IMR-90 (cell line): ENCODE measurements at regions not wholly inside any gene's neighbourhood (a gene's known extent, or its start where the extent isn't known, plus 50 kb on each side); places are given as distances from the start of the nearest gene placed in this dataset.

Experiments
- ATAC-seq: fragments of 200-7000 bp; cut with Tn5 transposase; 2 replicates; pipeline ENCODE4 v1.9.1; 2020; ENCODE audit warnings: low read depth, mild to moderate bottlenecking, moderate library complexity
- BruUV-seq: library from RNA; stranded (reverse); fragments of 400-500 nt; replicated peaks from 2 replicates; lab custom pipeline; 2021; lab: Mats Ljungman, UMichigan
- CTCF ChIA-PET: fragments of 300-600 bp; formaldehyde crosslinking; extraction: SDS; loops from one replicate; lab custom pipeline; 2021; ENCODE audit warnings: antibody characterized with exemption; lab: Yijun Ruan, JAX
- POLR2A ChIA-PET: fragments of 300-600 bp; sonication (Branson Sonifier 250); formaldehyde crosslinking; loops from one replicate; lab custom pipeline; 2022; ENCODE audit warnings: antibody characterized with exemption; ENCODE audit not compliant: unreplicated experiment; lab: Charles Lee
- DNase-seq: peaks from one replicate; pipeline ENCODE4 v3.0.0; 2013
- H2AFZ ChIP-seq: replicated peaks from 2 replicates; pipeline ENCODE3; 2013; ENCODE audit warnings: low read length, mild to moderate bottlenecking; ENCODE audit not compliant: poor library complexity
- H2AK5ac ChIP-seq: 2 replicates; pipeline ENCODE4 v1.6.1; 2013; ENCODE audit warnings: low read depth, low read length, inconsistent platforms
- H2AK9ac ChIP-seq: replicated peaks from 2 replicates; pipeline ENCODE3; 2013; ENCODE audit warnings: mild to moderate bottlenecking, low read depth, low read length, moderate library complexity; ENCODE audit not compliant: poor library complexity
- H2BK120ac ChIP-seq: 2 replicates; pipeline ENCODE4 v1.6.1; 2013; ENCODE audit warnings: low read depth, low read length, inconsistent platforms
- H2BK15ac ChIP-seq: 3 replicates; pipeline ENCODE4 v1.6.1; 2013; ENCODE audit warnings: low read depth, low read length, inconsistent platforms
- H2BK20ac ChIP-seq: 2 replicates; pipeline ENCODE4 v1.6.1; 2013; ENCODE audit warnings: low read depth, mild to moderate bottlenecking, inconsistent platforms, low read length, moderate library complexity
- H2BK5ac ChIP-seq: 2 replicates; pipeline ENCODE4 v1.6.1; 2013; ENCODE audit warnings: mild to moderate bottlenecking, low read depth, low read length, inconsistent platforms; ENCODE audit not compliant: poor library complexity, severe bottlenecking
- H3K14ac ChIP-seq: replicated peaks from 2 replicates; pipeline ENCODE4 v1.6.1; 2013; ENCODE audit warnings: low read depth, low read length, inconsistent platforms
- H3K18ac ChIP-seq: 2 replicates; pipeline ENCODE4 v1.6.1; 2013; ENCODE audit warnings: low read depth, low read length, control low read depth
- H3K23ac ChIP-seq: 2 replicates; pipeline ENCODE4 v1.6.1; 2013; ENCODE audit warnings: low read depth, low read length, inconsistent platforms
- H3K27ac ChIP-seq: 2 replicates; pipeline ENCODE4 v1.5.1; 2013; ENCODE audit warnings: mild to moderate bottlenecking, control low read depth, low read length; ENCODE audit not compliant: insufficient read depth
- H3K27me3 ChIP-seq: 2 replicates; pipeline ENCODE4 v1.6.1; 2013; ENCODE audit warnings: low read length; ENCODE audit not compliant: control insufficient read depth, insufficient read depth
- H3K36me3 ChIP-seq: 2 replicates; pipeline ENCODE4 v1.6.1; 2013; ENCODE audit warnings: low read length, mixed read lengths; ENCODE audit not compliant: control insufficient read depth, insufficient read depth
- H3K4ac ChIP-seq: 2 replicates; pipeline ENCODE4 v1.6.1; 2013; ENCODE audit warnings: low read depth, low read length, inconsistent platforms
- H3K4me1 ChIP-seq: 2 replicates; pipeline ENCODE4 v1.6.1; 2013; ENCODE audit warnings: low read length, mixed read lengths; ENCODE audit not compliant: control insufficient read depth, insufficient read depth
- H3K4me2 ChIP-seq: 2 replicates; pipeline ENCODE4 v1.6.1; 2013; ENCODE audit warnings: low read depth, mild to moderate bottlenecking, control low read depth, low read length, moderate library complexity
- H3K4me3 ChIP-seq: 2 replicates; pipeline ENCODE4 v1.5.1; 2013; ENCODE audit warnings: low read depth, mild to moderate bottlenecking, control low read depth, low read length, moderate library complexity; ENCODE audit not compliant: insufficient read depth
- H3K56ac ChIP-seq: 2 replicates; pipeline ENCODE4 v1.6.1; 2013; ENCODE audit warnings: low read length, inconsistent platforms; ENCODE audit not compliant: insufficient read depth; ENCODE audit errors: extremely low read depth
- H3K79me1 ChIP-seq, 2 experiments: 2 replicates each; pipeline ENCODE4 v1.6.1; 2013; ENCODE audit warnings: low read length in 2 of 2, inconsistent platforms in 1 of 2, low read depth in 1 of 2
- H3K9ac ChIP-seq: 2 replicates; pipeline ENCODE4 v1.6.1; 2013; ENCODE audit warnings: low read depth, low read length, control low read depth
- H3K9me1 ChIP-seq: 2 replicates; pipeline ENCODE4 v1.6.1; 2013; ENCODE audit warnings: low read length, inconsistent platforms; ENCODE audit not compliant: insufficient read depth
- H3K9me3 ChIP-seq: 2 replicates; pipeline ENCODE4 v1.6.1; 2013; ENCODE audit warnings: low read length; ENCODE audit not compliant: control insufficient read depth, insufficient read depth
- H4K20me1 ChIP-seq: 2 replicates; pipeline ENCODE4 v1.6.1; 2013; ENCODE audit warnings: low read length, inconsistent platforms; ENCODE audit not compliant: insufficient read depth
- H4K5ac ChIP-seq: 2 replicates; pipeline ENCODE4 v1.6.1; 2013; ENCODE audit warnings: mild to moderate bottlenecking, low read depth, low read length, control low read depth
- H4K8ac ChIP-seq, 2 experiments: 2 replicates each; pipeline ENCODE4 v1.6.1; 2013; ENCODE audit warnings: low read depth in 2 of 2, low read length in 2 of 2, control low read depth in 1 of 2, inconsistent platforms in 1 of 2
- H4K91ac ChIP-seq: 2 replicates; pipeline ENCODE4 v1.6.1; 2013; ENCODE audit warnings: low read depth, low read length, inconsistent platforms; ENCODE audit not compliant: insufficient read depth
- BHLHE40 ChIP-seq: fragments of 150-350 bp; IDR thresholded peaks from 2 replicates; pipeline ENCODE4 v1.6.1; 2016; ENCODE audit warnings: mild to moderate bottlenecking, low read depth, low read length
- MAFK ChIP-seq: IDR thresholded peaks from 2 replicates; pipeline ENCODE4 v1.6.1; 2012; ENCODE audit warnings: low read depth, low read length, improper control_type of control experiment
- MXI1 ChIP-seq: IDR thresholded peaks from 2 replicates; pipeline ENCODE4 v1.6.1; 2012; ENCODE audit warnings: low read depth, mild to moderate bottlenecking, low read length, moderate library complexity, borderline replicate concordance
- NFE2L2 ChIP-seq: fragments of 150-350 bp; IDR thresholded peaks from 2 replicates; pipeline ENCODE4 v1.6.1; 2016; ENCODE audit warnings: low read depth, mild to moderate bottlenecking, low read length
- POLR2A ChIP-seq: IDR thresholded peaks from 2 replicates; pipeline ENCODE4 v1.6.1; 2012; ENCODE audit warnings: mild to moderate bottlenecking, low read depth, low read length
- WGBS, 2 experiments: methylation state at CpG; one replicate each; pipeline versions ENCODE4 v1.1.5 to v1.1.7; 2013; ENCODE audit warnings: missing lambda C conversion rate in 2 of 2; ENCODE audit not compliant: insufficient read length in 1 of 2; ENCODE audit errors: extremely low coverage in 2 of 2; 5-methylcytosine and 5-hydroxymethylcytosine counted together
- dilution Hi-C: fragments of 300-500 bp; cut with HindIII; formaldehyde crosslinking; loops from one replicate; pipeline ENCODE4 v1.14.3; 2018; ENCODE audit warnings: low sequenced_read_pairs; ENCODE audit not compliant: unreplicated experiment
- in situ Hi-C: fragments of 300-500 bp; cut with MboI; formaldehyde crosslinking; loops from 3 replicates; pipeline ENCODE4 v1.14.3; 2019; ENCODE audit warnings: low sequenced_read_pairs, inconsistent platforms, mixed read lengths
- intact Hi-C: fragments of 100-400 bp; cut with micrococcal nuclease; formaldehyde crosslinking; loops from 2 replicates; pipeline ENCODE4 v1.10.0; 2022

GRCh38 chr1:208531003-208531750, 287.0 kb upstream of the PLXNA2 start:
- no peak overlapping the region for H3K23ac ChIP-seq
- H3K9me3 ChIP-seq = no peaks in the 10 kb centered on the region
- dilution Hi-C loops = no loop called here
- ChIA-PET CTCF (no interaction called here), POLR2A (no interaction called here)
- no peak overlapping the region for H3K27ac ChIP-seq
- no peak overlapping the region for H3K4me3 ChIP-seq
- H3K27me3 ChIP-seq = no peaks in the 10 kb centered on the region
- H3K9ac ChIP-seq = no peak overlapping the region
- H3K18ac ChIP-seq = no peak overlapping the region
- H3K79me1 ChIP-seq = no peaks in the 10 kb centered on the region
- no peak overlapping the region for H2AK9ac ChIP-seq
- H2BK5ac ChIP-seq = no peak overlapping the region
- no peak for DNase-seq
- H2BK120ac ChIP-seq = no peak overlapping the region
- no peak overlapping the region for H4K8ac ChIP-seq
- H2AK5ac ChIP-seq = no peak overlapping the region
- TF ChIP-seq MXI1 (no peak), POLR2A (no peak), MAFK (no peak), NFE2L2 (no peak), BHLHE40 (no peak)
- BruUV-seq = no TSS peak
- H2BK20ac ChIP-seq = no peak overlapping the region
- no peak overlapping the region for H4K5ac ChIP-seq
- no peaks in the 10 kb centered on the region for H4K20me1 ChIP-seq
- H4K91ac ChIP-seq = no peak overlapping the region
- ATAC-seq = no peak
- no peak overlapping the region for H3K4me2 ChIP-seq
- intact Hi-C loops = no loop called here
- no peaks in the 10 kb centered on the region for H3K36me3 ChIP-seq
- no peak overlapping the region for H3K4ac ChIP-seq
- H2BK15ac ChIP-seq = no peak overlapping the region
- H3K56ac ChIP-seq = no peak overlapping the region
- no peak overlapping the region for H3K14ac ChIP-seq
- in situ Hi-C loops = no loop called here
- H3K9me1 ChIP-seq = no peaks in the 10 kb centered on the region
- no peaks in the 10 kb centered on the region for H3K4me1 ChIP-seq
- H2AFZ ChIP-seq = no peak overlapping the region
- 29% methylated on average over 2 of the region's 11 CpGs; no CpG with 5 or more reads in 1 of the 2 experiments for WGBS, 2 experiments
